Gastrocnemius medialis (tissue), 4 donors: ENCODE measurements at regions not wholly inside any gene's neighbourhood (a gene's known extent, or its start where the extent isn't known, plus 50 kb on each side); places are given as distances from the start of the nearest gene placed in this dataset.

Experiments
- POLR2A ChIP-seq, 2 donors: fragments of 450-650 bp; IDR thresholded peaks; one replicate each; pipeline ENCODE4 v1.6.1; 2017; ENCODE audit warnings: antibody characterized with exemption in 2 of 2, mild to moderate bottlenecking in 2 of 2, moderate library complexity in 2 of 2
- TF ChIP-seq, protein P1 (sequence below), 5 experiments: fragments of 450-650 bp in 3 of 5; fragments of 200-600 bp in 2 of 5; sonication (generic) in 2 of 5; IDR thresholded peaks in 4 of 5; conservative IDR thresholded peaks in 1 of 5; 1 replicate in 4 of 5; 2 replicates in 1 of 5; pipeline ENCODE4 v1.5.1; 2016 to 2019; ENCODE audit warnings: antibody characterized with exemption in 5 of 5, mild to moderate bottlenecking in 3 of 5, moderate library complexity in 3 of 5

DNA sequence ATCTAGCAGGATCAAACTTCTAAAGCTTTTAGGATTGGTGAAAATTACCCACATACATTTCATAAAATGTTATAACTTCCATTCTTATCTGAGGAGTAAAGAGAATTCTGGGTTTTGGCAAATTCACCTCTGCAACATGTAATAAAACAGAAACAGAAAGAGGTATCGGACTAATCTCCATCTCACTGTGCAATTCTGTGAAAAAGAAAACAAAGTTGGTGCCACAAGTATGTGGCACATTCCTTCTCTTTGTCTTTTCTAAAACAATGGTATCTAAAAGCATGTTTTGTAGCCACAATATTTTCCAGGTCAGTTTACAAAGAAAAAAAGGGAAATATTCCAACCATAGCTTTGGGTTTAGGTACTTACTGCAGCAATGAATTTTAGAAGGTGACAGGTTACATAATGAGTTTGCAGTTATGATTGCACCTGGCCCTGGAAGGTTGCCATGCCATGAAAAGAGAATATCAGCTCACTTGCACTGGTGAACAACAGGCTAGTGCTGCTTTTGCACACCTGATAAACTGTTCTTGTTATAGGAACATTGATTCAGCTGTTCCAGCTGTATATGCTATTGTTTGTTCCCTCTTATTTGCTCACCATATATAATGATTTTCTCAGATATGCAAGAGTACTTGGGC lies 491.3 kb upstream of the MEF2C start:
- TF ChIP-seq, protein P1, sequence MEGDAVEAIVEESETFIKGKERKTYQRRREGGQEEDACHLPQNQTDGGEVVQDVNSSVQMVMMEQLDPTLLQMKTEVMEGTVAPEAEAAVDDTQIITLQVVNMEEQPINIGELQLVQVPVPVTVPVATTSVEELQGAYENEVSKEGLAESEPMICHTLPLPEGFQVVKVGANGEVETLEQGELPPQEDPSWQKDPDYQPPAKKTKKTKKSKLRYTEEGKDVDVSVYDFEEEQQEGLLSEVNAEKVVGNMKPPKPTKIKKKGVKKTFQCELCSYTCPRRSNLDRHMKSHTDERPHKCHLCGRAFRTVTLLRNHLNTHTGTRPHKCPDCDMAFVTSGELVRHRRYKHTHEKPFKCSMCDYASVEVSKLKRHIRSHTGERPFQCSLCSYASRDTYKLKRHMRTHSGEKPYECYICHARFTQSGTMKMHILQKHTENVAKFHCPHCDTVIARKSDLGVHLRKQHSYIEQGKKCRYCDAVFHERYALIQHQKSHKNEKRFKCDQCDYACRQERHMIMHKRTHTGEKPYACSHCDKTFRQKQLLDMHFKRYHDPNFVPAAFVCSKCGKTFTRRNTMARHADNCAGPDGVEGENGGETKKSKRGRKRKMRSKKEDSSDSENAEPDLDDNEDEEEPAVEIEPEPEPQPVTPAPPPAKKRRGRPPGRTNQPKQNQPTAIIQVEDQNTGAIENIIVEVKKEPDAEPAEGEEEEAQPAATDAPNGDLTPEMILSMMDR (IDR thresholded peaks at IDR 0.05 in 4 of 5, conservative IDR thresholded peaks at IDR 0.05 in 1 of 5): no peak
- TF ChIP-seq POLR2A (IDR thresholded peaks at IDR 0.05): no peak
